ENCODE measurements at regions not wholly inside any gene's neighbourhood (a gene's known extent, or its start where the extent isn't known, plus 50 kb on each side); places are given as distances from the start of the nearest gene placed in this dataset.

DNA sequence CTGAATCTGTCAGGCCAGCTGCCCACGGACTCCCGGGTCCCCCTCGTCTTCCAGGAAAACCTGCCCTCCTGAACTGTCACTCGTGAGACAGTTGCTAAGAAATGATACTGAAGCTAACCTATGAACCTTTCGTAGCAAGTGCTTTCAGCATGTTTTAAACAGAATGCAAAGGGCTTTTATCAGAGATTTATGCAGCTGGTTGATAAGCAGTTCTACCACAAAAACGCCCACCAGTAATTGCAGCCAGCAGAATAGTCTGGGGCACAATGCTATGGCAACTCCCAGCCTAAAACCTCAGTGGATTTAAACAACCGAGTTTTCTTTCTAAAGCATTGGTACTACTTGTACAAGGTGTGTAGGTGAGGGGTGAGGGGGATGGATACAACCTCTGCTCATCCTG lies 97.5 kb downstream of the IRX2 start:
- Histone ChIP-seq H4K20me1 (ENCODE audit: insufficient read depth) (no peaks in the 10 kb centered on the region), H3K79me2 (replicated peaks; ENCODE audit: insufficient read depth, low read length) (no peaks in the 10 kb centered on the region), H3K4me3 (ENCODE audit: low read length) (no peak overlapping the region), H3K9me2 (ENCODE audit: insufficient read depth, low read length) (no peaks in the 10 kb centered on the region), H3K27me3 (ENCODE audit: insufficient read depth, low read depth, low read length) (no peaks in the 10 kb centered on the region), H3K4me2 (ENCODE audit: low read length) (no peak overlapping the region), H3K27ac (ENCODE audit: low read length) (no peak overlapping the region), H3K9ac (ENCODE audit: low read length) (no peak overlapping the region), H3F3A (ENCODE audit: insufficient read depth, low read length, poor library complexity, severe bottlenecking) (no peaks in the 10 kb centered on the region), H2AFZ (ENCODE audit: low read depth, low read length) (no peak overlapping the region), H3K9me3 (ENCODE audit: low read length) (no peaks in the 10 kb centered on the region), H3K36me3 (ENCODE audit: insufficient read depth, low read length) (no peaks in the 10 kb centered on the region)
- TF ChIP-seq, protein P1, sequence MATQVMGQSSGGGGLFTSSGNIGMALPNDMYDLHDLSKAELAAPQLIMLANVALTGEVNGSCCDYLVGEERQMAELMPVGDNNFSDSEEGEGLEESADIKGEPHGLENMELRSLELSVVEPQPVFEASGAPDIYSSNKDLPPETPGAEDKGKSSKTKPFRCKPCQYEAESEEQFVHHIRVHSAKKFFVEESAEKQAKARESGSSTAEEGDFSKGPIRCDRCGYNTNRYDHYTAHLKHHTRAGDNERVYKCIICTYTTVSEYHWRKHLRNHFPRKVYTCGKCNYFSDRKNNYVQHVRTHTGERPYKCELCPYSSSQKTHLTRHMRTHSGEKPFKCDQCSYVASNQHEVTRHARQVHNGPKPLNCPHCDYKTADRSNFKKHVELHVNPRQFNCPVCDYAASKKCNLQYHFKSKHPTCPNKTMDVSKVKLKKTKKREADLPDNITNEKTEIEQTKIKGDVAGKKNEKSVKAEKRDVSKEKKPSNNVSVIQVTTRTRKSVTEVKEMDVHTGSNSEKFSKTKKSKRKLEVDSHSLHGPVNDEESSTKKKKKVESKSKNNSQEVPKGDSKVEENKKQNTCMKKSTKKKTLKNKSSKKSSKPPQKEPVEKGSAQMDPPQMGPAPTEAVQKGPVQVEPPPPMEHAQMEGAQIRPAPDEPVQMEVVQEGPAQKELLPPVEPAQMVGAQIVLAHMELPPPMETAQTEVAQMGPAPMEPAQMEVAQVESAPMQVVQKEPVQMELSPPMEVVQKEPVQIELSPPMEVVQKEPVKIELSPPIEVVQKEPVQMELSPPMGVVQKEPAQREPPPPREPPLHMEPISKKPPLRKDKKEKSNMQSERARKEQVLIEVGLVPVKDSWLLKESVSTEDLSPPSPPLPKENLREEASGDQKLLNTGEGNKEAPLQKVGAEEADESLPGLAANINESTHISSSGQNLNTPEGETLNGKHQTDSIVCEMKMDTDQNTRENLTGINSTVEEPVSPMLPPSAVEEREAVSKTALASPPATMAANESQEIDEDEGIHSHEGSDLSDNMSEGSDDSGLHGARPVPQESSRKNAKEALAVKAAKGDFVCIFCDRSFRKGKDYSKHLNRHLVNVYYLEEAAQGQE (IDR thresholded peaks at IDR 0.05; ENCODE audit: borderline replicate concordance), result no peak
- TF ChIP-seq RAD21 (conservative IDR thresholded peaks at IDR 0.05), result no peak
- no peak for TF ChIP-seq TAF1 (IDR thresholded peaks at IDR 0.05; ENCODE audit: low read depth)
- TF ChIP-seq, protein P2, sequence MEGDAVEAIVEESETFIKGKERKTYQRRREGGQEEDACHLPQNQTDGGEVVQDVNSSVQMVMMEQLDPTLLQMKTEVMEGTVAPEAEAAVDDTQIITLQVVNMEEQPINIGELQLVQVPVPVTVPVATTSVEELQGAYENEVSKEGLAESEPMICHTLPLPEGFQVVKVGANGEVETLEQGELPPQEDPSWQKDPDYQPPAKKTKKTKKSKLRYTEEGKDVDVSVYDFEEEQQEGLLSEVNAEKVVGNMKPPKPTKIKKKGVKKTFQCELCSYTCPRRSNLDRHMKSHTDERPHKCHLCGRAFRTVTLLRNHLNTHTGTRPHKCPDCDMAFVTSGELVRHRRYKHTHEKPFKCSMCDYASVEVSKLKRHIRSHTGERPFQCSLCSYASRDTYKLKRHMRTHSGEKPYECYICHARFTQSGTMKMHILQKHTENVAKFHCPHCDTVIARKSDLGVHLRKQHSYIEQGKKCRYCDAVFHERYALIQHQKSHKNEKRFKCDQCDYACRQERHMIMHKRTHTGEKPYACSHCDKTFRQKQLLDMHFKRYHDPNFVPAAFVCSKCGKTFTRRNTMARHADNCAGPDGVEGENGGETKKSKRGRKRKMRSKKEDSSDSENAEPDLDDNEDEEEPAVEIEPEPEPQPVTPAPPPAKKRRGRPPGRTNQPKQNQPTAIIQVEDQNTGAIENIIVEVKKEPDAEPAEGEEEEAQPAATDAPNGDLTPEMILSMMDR (IDR thresholded peaks at IDR 0.05; ENCODE audit: poor library complexity, severe bottlenecking), result no peak
- no peak for TF ChIP-seq EZH2 (IDR thresholded peaks at IDR 0.05; ENCODE audit: borderline replicate concordance, insufficient read depth, low read length, poor library complexity, severe bottlenecking)
- TF ChIP-seq EP300 (conservative IDR thresholded peaks at IDR 0.05; ENCODE audit: poor library complexity, severe bottlenecking), result no peak
- TF ChIP-seq MXI1 (conservative IDR thresholded peaks at IDR 0.05; ENCODE audit: poor library complexity, severe bottlenecking), result no peak
- no peak for TF ChIP-seq SMC3 (conservative IDR thresholded peaks at IDR 0.05; ENCODE audit: poor library complexity)
- no peak for TF ChIP-seq POLR2AphosphoS5 (IDR thresholded peaks at IDR 0.05)

DNA sequence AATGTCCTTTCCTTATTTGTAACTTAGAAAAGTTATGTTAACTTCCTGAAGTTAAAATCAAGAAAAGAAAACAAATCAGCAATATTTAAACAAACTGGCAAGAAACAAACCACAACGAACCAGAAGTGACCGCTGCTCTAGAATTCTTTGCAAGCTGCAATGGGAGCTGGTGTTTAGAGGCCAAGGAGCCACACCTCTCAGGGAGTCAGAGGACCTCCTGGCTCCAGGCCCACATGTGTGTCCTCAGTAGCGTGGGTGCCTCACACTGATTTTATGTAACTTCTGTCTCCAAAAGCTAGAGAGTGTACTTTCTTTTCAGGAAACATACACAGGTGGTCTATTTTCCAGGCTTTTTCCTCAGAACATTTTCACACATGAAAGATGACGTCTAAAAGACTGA lies 100.4 kb downstream of the IRX2 start:
- Histone ChIP-seq H3F3A (ENCODE audit: insufficient read depth, low read length, poor library complexity, severe bottlenecking) (no peaks in the 10 kb centered on the region), H3K36me3 (ENCODE audit: insufficient read depth, low read length) (no peaks in the 10 kb centered on the region), H3K9me3 (ENCODE audit: low read length) (no peaks in the 10 kb centered on the region), H3K9me2 (ENCODE audit: insufficient read depth, low read length) (no peaks in the 10 kb centered on the region), H3K9ac (ENCODE audit: low read length) (no peak overlapping the region), H3K4me2 (ENCODE audit: low read length) (no peak overlapping the region), H2AFZ (ENCODE audit: low read depth, low read length) (no peak overlapping the region), H3K27me3 (ENCODE audit: insufficient read depth, low read depth, low read length) (no peaks in the 10 kb centered on the region), H3K79me2 (replicated peaks; ENCODE audit: insufficient read depth, low read length) (no peaks in the 10 kb centered on the region), H3K4me3 (ENCODE audit: low read length) (no peak overlapping the region), H3K27ac (ENCODE audit: low read length) (no peak overlapping the region), H4K20me1 (ENCODE audit: insufficient read depth) (no peaks in the 10 kb centered on the region)
- TF ChIP-seq EP300 (conservative IDR thresholded peaks at IDR 0.05; ENCODE audit: poor library complexity, severe bottlenecking), result no peak

Data from neural cell (in vitro differentiated cells).